Posterior cingulate gyrus (tissue), 11 donors: ENCODE measurements at regions not wholly inside any gene's neighbourhood (a gene's known extent, or its start where the extent isn't known, plus 50 kb on each side); places are given as distances from the start of the nearest gene placed in this dataset.

Experiments used
- DNase-seq, 10 donors: peaks; one replicate each; pipeline versions ENCODE4 v3.0.0 to v3.0.0-alpha.2; 2020 to 2021; ENCODE audit warnings: mixed read lengths in 3 of 10
- intact Hi-C: fragments of 100-400 bp; cut with DNase I; formaldehyde crosslinking; loops from one replicate; pipeline ENCODE4 v1.15.1; 2023

- no peak for DNase-seq
- intact Hi-C loops = no loop called here
Observed at GRCh38 chr3:193896419-193896818, 239.5 kb upstream of the HES1 start.

DNA sequence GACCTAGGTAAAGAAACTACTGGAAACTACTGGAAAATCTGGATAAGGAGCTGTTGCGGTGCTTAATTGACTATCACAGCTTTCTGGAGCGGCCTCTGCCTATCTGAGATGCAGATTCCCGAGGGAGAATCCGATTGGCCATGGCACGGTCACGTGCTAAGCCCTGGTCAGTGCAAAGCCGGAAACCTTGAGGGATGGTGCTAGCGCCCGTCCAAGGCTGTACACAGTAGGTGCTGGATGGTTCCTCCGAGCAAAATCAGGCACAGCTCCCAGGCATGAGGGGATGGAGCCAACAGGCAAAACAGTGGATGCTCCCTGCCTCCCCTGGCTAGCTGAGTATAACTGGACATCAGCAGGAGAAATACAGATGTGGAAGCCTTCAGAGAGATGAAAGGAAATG, 238.7 kb upstream of the HES1 start:
- no peak for DNase-seq
- intact Hi-C loops = no loop called here

DNA sequence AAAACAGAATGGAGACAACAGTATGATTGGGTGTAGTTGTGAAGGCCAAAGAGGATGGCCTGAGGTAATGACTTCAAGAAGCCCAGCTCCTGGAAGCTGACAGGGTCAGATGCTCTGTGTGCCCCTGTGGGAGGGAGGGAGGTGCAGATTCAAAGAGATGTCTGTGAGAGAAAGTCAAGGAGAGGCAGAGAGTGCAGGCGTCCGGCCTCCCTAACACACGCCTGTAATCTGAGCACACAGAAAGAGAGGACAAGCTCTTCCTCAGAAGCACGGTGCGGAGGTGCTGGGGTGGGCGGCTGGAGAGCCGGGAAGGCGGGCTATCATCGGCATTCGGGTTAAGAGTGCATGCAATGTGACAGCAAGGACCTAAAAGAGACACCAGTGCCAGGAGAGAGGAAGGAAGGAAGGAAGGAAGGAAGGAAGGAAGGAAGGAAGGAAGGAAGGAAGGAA, 238.2 kb upstream of the HES1 start:
- intact Hi-C loops = no loop called here
- DNase-seq = no peak

DNA sequence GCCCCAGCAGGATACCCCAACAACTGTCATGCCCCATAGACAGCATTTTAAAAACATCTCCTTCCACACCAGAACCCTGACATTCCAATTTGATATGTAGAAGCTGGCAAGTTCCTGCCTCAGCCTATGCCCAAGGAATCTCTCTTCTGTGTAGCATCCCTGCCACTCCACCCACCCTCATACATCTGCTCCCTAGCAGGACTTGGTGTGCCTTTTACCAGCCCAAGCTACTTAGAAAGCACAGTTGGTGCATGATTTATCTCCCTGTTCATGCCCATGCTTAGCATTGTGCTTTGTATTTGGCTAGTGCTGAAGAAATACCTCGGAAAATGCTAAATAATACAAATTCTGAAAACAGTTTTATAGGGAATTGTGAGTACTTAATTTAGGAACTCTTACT, 236.9 kb upstream of the HES1 start:
- intact Hi-C loops = no loop called here
- peak in 1 of 10 donors; percentile 34 for DNase-seq

GRCh38 chr3:193901007-193901406, 234.9 kb upstream of the HES1 start:
- DNase-seq = no peak
- intact Hi-C loops = no loop called here

DNA sequence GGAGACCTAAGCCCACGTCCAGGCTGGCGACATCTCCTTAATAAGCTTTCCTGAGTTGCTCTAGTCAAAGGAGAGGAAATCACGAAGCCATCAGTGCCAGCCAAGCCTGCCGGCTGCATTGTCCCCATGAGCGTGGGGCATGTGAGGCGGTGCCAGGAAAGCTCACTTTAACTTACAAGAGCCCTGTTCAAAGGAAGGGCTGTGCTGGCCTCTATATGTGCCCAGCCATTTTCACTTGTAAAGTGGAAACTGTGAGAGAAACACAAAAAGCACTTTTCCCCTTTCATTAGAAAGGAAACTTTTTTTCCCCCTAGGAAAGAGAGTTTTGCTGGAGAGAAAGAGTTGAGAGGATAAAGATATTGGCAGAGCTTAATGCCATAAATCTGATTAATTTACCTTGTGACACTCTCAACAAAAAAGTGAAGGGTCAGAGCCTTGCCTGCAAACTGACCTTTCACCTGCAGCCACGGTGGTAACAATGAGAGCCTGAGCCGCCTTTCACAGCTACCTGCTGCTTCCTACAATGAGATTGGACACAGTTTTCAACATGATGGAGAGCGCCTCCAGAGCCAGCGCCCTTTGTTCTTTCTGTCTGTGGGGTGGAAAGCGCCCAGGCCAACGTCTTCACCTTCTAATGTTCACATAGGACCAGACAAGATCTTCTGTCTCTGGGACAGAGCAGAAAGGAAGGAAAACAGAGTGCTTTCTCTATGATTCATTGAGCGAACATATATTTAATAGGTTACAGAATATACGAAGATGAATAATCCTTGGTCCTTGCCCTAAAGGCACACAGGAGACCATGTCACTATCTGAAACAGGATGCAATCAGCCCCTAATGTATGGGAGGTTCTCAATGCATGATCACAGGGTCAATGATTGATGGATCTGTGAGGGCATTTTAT, 233.1 kb upstream of the HES1 start:
- no peak for DNase-seq

GRCh38 chr3:193903512-193903817, 232.5 kb upstream of the HES1 start:
- no peak for DNase-seq
- intact Hi-C loops = no loop called here

More for the DNA sequence above, 233.1 kb upstream of the HES1 start:
- intact Hi-C loops = no loop called here

DNA sequence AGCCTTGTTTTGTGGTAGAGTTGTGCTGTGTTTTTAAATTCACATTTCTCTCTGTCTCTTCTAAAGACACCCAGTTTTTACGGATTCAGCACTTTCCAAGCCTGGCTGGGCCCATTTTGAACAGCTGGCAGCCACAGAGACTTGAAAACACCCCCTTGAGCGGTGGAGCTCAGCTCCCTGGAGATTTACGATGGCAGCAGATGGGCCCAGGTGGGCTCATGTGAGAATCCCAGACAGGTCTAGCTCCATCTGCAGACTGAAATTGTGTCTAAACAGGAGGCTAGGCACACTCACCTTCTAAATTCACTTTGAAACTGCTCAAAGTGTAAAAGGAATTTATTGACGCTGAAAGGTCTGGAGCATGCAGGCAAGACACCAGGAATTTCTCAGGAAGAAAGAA, 232.0 kb upstream of the HES1 start:
- DNase-seq = no peak
- intact Hi-C loops = no loop called here

- intact Hi-C loops = no loop called here
- DNase-seq = no peak
Observed at GRCh38 chr3:193905541-193906396, 230.2 kb upstream of the HES1 start.

DNA sequence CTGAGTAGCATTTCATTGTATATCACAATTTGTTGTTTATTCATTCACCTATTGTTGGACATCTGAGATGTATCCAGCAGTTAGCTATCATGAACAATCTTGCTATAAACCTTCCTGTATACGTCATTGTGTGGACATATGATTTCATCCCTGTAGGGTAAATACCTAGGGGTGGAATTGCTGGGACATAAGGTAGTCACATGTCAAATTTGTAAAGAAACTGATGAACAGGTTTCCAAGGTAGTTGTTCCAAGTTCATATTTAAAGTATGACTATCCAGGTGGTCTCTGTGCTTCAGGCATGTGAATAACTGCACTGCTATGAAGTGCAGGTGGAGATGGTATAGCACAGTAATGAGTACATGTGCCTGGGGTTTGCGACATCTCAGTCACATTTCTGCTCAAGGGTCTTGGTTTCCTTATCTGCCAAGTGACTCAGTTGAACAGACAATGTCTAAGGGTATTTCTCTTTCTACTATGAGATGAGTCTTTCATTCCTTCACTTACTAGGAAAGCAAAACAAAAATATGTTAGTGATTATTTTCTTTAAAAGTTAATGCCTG, 229.0 kb upstream of the HES1 start:
- intact Hi-C loops = no loop called here
- DNase-seq = no peak

GRCh38 chr3:193908181-193908744, 227.7 kb upstream of the HES1 start:
- intact Hi-C loops = no loop called here

DNA sequence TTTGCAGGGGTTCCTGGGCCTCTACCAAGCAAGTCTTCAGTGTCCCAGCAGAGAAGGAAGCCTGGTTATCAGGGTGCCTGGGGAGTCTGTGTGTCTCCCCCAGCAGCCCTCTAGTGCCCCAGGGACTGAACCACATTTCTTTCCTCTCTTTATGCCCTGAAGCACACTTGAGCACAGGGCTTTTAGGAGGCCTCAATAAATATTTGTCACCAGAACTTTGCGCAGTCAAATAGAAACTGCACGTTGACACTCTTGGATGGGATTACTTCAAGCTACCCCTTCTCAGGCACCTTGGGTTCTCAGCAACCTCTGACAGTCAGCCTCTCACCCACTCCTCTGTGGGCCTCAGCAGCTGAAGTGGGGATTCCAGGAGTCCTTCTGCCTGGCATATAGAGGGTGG, 226.6 kb upstream of the HES1 start:
- DNase-seq = no peak
- intact Hi-C loops = no loop called here

More at GRCh38 chr3:193908181-193908744, 227.7 kb upstream of the HES1 start:
- no peak for DNase-seq

GRCh38 chr3:193910310-193910709, 225.6 kb upstream of the HES1 start:
- intact Hi-C loops = no loop called here

GRCh38 chr3:193910886-193911738, 224.8 kb upstream of the HES1 start:
- intact Hi-C loops = no loop called here

More at GRCh38 chr3:193910310-193910709, 225.6 kb upstream of the HES1 start:
- no peak for DNase-seq

GRCh38 chr3:193911784-193912340, 224.1 kb upstream of the HES1 start:
- intact Hi-C loops = no loop called here
- DNase-seq = no peak

More at GRCh38 chr3:193910886-193911738, 224.8 kb upstream of the HES1 start:
- no peak for DNase-seq

DNA sequence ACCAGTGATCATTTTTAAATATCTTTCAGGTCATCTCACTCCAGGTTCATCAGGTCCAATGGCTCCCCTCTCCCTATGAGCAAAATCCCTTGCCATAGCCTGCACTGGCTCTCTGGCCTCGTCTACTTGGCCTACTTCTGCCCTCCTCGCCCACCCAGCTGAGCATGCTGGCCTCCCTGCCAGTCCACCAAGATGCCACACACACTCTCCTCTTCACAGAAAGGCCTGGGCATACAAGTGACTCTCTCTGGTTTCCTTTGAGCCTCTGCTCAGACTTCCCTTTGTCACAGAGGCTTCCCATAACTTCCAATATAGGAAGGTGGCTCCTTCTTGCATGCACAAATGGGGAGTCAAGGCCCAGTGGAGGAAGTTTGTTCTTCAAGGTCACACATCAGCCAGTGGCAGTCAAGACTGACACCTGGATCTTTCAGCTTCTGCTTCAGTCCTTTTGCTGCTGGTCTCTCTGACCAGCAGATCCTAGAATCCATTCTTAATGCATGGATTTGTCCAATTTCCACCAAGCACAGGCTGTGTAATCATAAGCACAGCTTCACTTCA, 223.2 kb upstream of the HES1 start:
- no peak for DNase-seq
- intact Hi-C loops = no loop called here

DNA sequence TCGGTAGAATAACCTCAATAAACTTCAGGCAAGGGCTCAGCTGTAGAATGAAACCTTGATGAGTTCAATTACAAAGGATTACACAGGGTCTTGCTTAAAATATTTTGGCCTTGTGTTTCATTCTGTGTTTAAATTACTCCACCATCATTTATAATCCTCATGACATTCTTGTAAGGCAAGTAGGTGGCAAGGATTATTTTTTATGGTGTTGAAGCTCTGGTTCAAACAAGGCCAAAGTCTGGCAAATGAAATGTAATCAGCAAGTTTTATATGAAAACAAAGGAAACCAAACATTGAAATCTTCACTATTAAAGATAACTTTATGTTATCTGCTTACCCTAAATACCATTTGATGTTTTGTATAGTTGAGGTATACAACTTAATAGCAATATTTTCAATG, 221.3 kb upstream of the HES1 start:
- intact Hi-C loops = no loop called here
- no peak for DNase-seq

- DNase-seq = no peak
- intact Hi-C loops = no loop called here
Observed at GRCh38 chr3:193915099-193915498, 220.8 kb upstream of the HES1 start.

DNA sequence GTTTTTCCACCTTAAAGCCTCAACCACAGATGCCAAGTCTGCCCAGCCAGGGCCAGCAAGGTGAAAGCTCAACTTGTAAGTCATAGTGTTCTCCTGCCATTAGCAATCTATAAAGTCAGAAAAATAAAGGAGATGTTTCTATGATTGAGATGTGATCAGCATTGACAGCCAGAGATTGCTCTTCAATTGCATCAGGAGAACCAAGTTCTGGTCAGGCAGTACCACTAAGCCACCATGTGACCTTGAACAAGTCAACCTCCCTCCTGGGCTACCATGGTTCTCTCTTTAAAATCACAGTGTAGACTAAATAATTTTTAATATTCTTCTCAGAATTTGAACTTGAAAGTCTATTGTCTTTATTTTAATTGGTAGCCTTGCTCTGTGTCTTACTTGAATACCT, 220.3 kb upstream of the HES1 start:
- no peak for DNase-seq
- intact Hi-C loops = no loop called here
